C4-2B (cell line): ENCODE measurements at regions not wholly inside any gene's neighbourhood (a gene's known extent, or its start where the extent isn't known, plus 50 kb on each side); places are given as distances from the start of the nearest gene placed in this dataset.
"Not testable (repeated sequence)": the region's sequence is repeated elsewhere in the genome, so short reads cannot be mapped to it uniquely, and the experiment has no call there.

Experiments used
- CTCF ChIP-seq: fragments of 450-650 bp; conservative IDR thresholded peaks from 2 replicates; pipeline ENCODE4 v1.5.1; 2017; ENCODE audit warnings: mild to moderate bottlenecking
- ZFX ChIP-seq: fragments of 450-650 bp; IDR thresholded peaks from 2 replicates; pipeline ENCODE4 v1.6.1; 2017

- not testable (repeated sequence) for TF ChIP-seq CTCF, ZFX
Measured at GRCh38 chr17:45619984-45620405, 129.5 kb upstream of the PLEKHM1 start.
